Hepatic stellate cell (primary cell): ENCODE measurements at regions not wholly inside any gene's neighbourhood (a gene's known extent, or its start where the extent isn't known, plus 50 kb on each side); places are given as distances from the start of the nearest gene placed in this dataset.
"Not testable (repeated sequence)": the region's sequence is repeated elsewhere in the genome, so short reads cannot be mapped to it uniquely, and the experiment has no call there.

Source experiments
- DNase-seq: peaks from one replicate; pipeline ENCODE4 v3.0.0; 2011; ENCODE audit warnings: low spot score

- DNase-seq = no peak
Observed at GRCh38 chr6:81624453-81624852, 128.0 kb downstream of the TENT5A start.

- no peak for DNase-seq
Observed at GRCh38 chr6:81623106-81623759, 129.2 kb downstream of the TENT5A start.

GRCh38 chr6:81621816-81622395, 130.6 kb downstream of the TENT5A start:
- no peak for DNase-seq

GRCh38 chr6:81614292-81614691, 138.2 kb downstream of the TENT5A start:
- no peak for DNase-seq

GRCh38 chr6:81613606-81614005, 138.9 kb downstream of the TENT5A start:
- DNase-seq = no peak

GRCh38 chr6:81612136-81612535, 140.3 kb downstream of the TENT5A start:
- no peak for DNase-seq

- DNase-seq = no peak
Observed at GRCh38 chr6:81609736-81610135, 142.7 kb downstream of the TENT5A start.

- no peak for DNase-seq
Observed at GRCh38 chr6:81608776-81609175, 143.7 kb downstream of the TENT5A start.

GRCh38 chr6:81606965-81607381, 145.5 kb downstream of the TENT5A start:
- no peak for DNase-seq

GRCh38 chr6:81605526-81605925, 147.0 kb downstream of the TENT5A start:
- no peak for DNase-seq

- no peak for DNase-seq
Observed at GRCh38 chr6:81601918-81602317, 150.6 kb downstream of the TENT5A start.

GRCh38 chr6:81600488-81600887, 152.0 kb downstream of the TENT5A start:
- not testable (repeated sequence) for DNase-seq

- DNase-seq = no peak
Observed at GRCh38 chr6:81594501-81594900, 158.0 kb downstream of the TENT5A start.

- DNase-seq = no peak
Observed at GRCh38 chr6:81590314-81590691, 162.2 kb downstream of the TENT5A start.

- no peak for DNase-seq
Observed at GRCh38 chr6:81589465-81590313, 162.8 kb downstream of the TENT5A start.

GRCh38 chr6:81585686-81586085, 166.8 kb downstream of the TENT5A start:
- DNase-seq = not testable (repeated sequence)

- not testable (repeated sequence) for DNase-seq
Observed at GRCh38 chr6:81584156-81584555, 168.3 kb downstream of the TENT5A start.

GRCh38 chr6:81575442-81575841, 177.0 kb downstream of the TENT5A start:
- DNase-seq = no peak

GRCh38 chr6:81572020-81572419, 180.5 kb downstream of the TENT5A start:
- DNase-seq = no peak

GRCh38 chr6:81570681-81571080, 181.8 kb downstream of the TENT5A start:
- no peak for DNase-seq

GRCh38 chr6:81568973-81569372, 183.5 kb downstream of the TENT5A start:
- DNase-seq = no peak

GRCh38 chr6:81565071-81565470, 187.4 kb downstream of the TENT5A start:
- DNase-seq = no peak

- no peak for DNase-seq
Observed at GRCh38 chr6:81564470-81565068, 187.9 kb downstream of the TENT5A start.
